ENCODE measurements at regions not wholly inside any gene's neighbourhood (a gene's known extent, or its start where the extent isn't known, plus 50 kb on each side); places are given as distances from the start of the nearest gene placed in this dataset.

GRCh38 chr5:56550227-56550626 lies 265.1 kb upstream of the MAP3K1 start:
- Histone ChIP-seq H3K9me3 (ENCODE audit: control insufficient read depth, low read depth, low read length) (no peaks in the 10 kb centered on the region), H4K20me1 (ENCODE audit: control insufficient read depth, extremely low read depth, insufficient read depth, low read length) (no peaks in the 10 kb centered on the region), H3K9ac (ENCODE audit: control insufficient read depth, extremely low read depth, insufficient read depth, low read length) (no peak overlapping the region), H3K4me2 (ENCODE audit: control insufficient read depth, extremely low read depth, insufficient read depth, low read depth, low read length) (no peak overlapping the region), H3K27ac (ENCODE audit: control insufficient read depth, insufficient read depth, low read length) (no peak overlapping the region), H3K9me1 (ENCODE audit: control insufficient read depth, extremely low read depth, insufficient read depth, low read length) (no peaks in the 10 kb centered on the region), H3K27me3 (ENCODE audit: control insufficient read depth, extremely low read depth, insufficient read depth, low read length) (no peaks in the 10 kb centered on the region), H3K79me2 (ENCODE audit: control insufficient read depth, insufficient read depth, low read length) (no peaks in the 10 kb centered on the region), H3K4me3 (ENCODE audit: control insufficient read depth in 2 of 3, extremely low read depth in 1 of 3, insufficient read depth in 2 of 3, low read depth in 1 of 3, low read length in 3 of 3) (no peak overlapping the region), H2AFZ (ENCODE audit: control insufficient read depth, low read length) (no peak overlapping the region), H3K36me3 (ENCODE audit: control insufficient read depth in 2 of 2, extremely low read depth in 1 of 2, insufficient read depth in 2 of 2, low read length in 2 of 2) (no peaks in the 10 kb centered on the region), H3K4me1 (ENCODE audit: control insufficient read depth, extremely low read depth, insufficient read depth, low read length) (no peaks in the 10 kb centered on the region)
- dilution Hi-C loops (cut with MboI; ENCODE audit: extremely low pct_ligation_motif_present, low sequenced_read_pairs), result no loop called here
- TF ChIP-seq CTCF (optimal IDR thresholded peaks at IDR 0.05 in 1 of 3, IDR thresholded peaks at IDR 0.05 in 1 of 3, conservative IDR thresholded peaks at IDR 0.05 in 1 of 3; ENCODE audit: extremely low read depth in 1 of 3, insufficient read depth in 2 of 3, low read length in 3 of 3), result no peak
- no peak for TF ChIP-seq EZH2 (IDR thresholded peaks at IDR 0.05; ENCODE audit: low read length)
- DNase-seq (ENCODE audit: low read depth, low spot score) (no peak), FAIRE-seq (no peak)

- peaks cover 6% of the 10 kb centered on the region for H3K4me1 ChIP-seq (ENCODE audit: control insufficient read depth, extremely low read depth, insufficient read depth, low read length)
- DNase-seq (ENCODE audit: low read depth, low spot score), result no peak
- FAIRE-seq, result no peak
- peak overlapping the region; percentile 45 for H2AFZ ChIP-seq (ENCODE audit: control insufficient read depth, low read length)
- H3K79me2 ChIP-seq (ENCODE audit: control insufficient read depth, insufficient read depth, low read length), result no peaks in the 10 kb centered on the region
- no peaks in the 10 kb centered on the region for H4K20me1 ChIP-seq (ENCODE audit: control insufficient read depth, extremely low read depth, insufficient read depth, low read length)
- H3K27me3 ChIP-seq (ENCODE audit: control insufficient read depth, extremely low read depth, insufficient read depth, low read length), result no peaks in the 10 kb centered on the region
- dilution Hi-C loops (cut with MboI; ENCODE audit: extremely low pct_ligation_motif_present, low sequenced_read_pairs), result no loop called here
- TF ChIP-seq CTCF (optimal IDR thresholded peaks at IDR 0.05 in 1 of 3, IDR thresholded peaks at IDR 0.05 in 1 of 3, conservative IDR thresholded peaks at IDR 0.05 in 1 of 3; ENCODE audit: extremely low read depth in 1 of 3, insufficient read depth in 2 of 3, low read length in 3 of 3) (no peak), EZH2 (IDR thresholded peaks at IDR 0.05; ENCODE audit: low read length) (no peak)
- H3K9me3 ChIP-seq (ENCODE audit: control insufficient read depth, low read depth, low read length), result no peaks in the 10 kb centered on the region
- H3K4me2 ChIP-seq (ENCODE audit: control insufficient read depth, extremely low read depth, insufficient read depth, low read depth, low read length), result no peak overlapping the region
- H3K4me3 ChIP-seq (ENCODE audit: control insufficient read depth in 2 of 3, extremely low read depth in 1 of 3, insufficient read depth in 2 of 3, low read depth in 1 of 3, low read length in 3 of 3), result no peak overlapping the region
- H3K36me3 ChIP-seq (ENCODE audit: control insufficient read depth in 2 of 2, extremely low read depth in 1 of 2, insufficient read depth in 2 of 2, low read length in 2 of 2), result no peaks in the 10 kb centered on the region
- H3K27ac ChIP-seq (ENCODE audit: control insufficient read depth, insufficient read depth, low read length), result no peak overlapping the region
- H3K9ac ChIP-seq (ENCODE audit: control insufficient read depth, extremely low read depth, insufficient read depth, low read length), result no peak overlapping the region
- no peaks in the 10 kb centered on the region for H3K9me1 ChIP-seq (ENCODE audit: control insufficient read depth, extremely low read depth, insufficient read depth, low read length)
Measured at GRCh38 chr5:56549096-56549886, 266.1 kb upstream of the MAP3K1 start.
